ENCODE measurements at regions not wholly inside any gene's neighbourhood (a gene's known extent, or its start where the extent isn't known, plus 50 kb on each side); places are given as distances from the start of the nearest gene placed in this dataset.

GRCh38 chr20:7291946-7292345 lies 524.5 kb downstream of the BMP2 start:
- TF ChIP-seq CTCF (IDR thresholded peaks at IDR 0.05) (no peak), POLR2AphosphoS5 (IDR thresholded peaks at IDR 0.05; ENCODE audit: low read depth, low read length) (no peak), REST (IDR thresholded peaks at IDR 0.05; ENCODE audit: insufficient read depth in 1 of 2, low read depth in 2 of 2, low read length in 1 of 2) (no peak), TCF7L2 (IDR thresholded peaks at IDR 0.05; ENCODE audit: low read depth, low read length) (no peak), SIN3A (IDR thresholded peaks at IDR 0.05; ENCODE audit: borderline replicate concordance, insufficient read depth, low read depth, low read length) (no peak)

Data from Panc1 (cell line).